MM.1S (cell line): ENCODE measurements at regions not wholly inside any gene's neighbourhood (a gene's known extent, or its start where the extent isn't known, plus 50 kb on each side); places are given as distances from the start of the nearest gene placed in this dataset.

ENCODE experiments used
- EZH2 ChIP-seq: fragments of 300-600 bp; sonication (generic); optimal IDR thresholded peaks from 2 replicates; pipeline ENCODE3; 2017; ENCODE audit warnings: low read depth, mild to moderate bottlenecking, antibody characterized with exemption, low read length, mixed read lengths
- TF ChIP-seq, protein P1 (sequence below): fragments of 300-600 bp; sonication (generic); IDR thresholded peaks from 2 replicates; pipeline ENCODE4 v1.5.1; 2016; ENCODE audit warnings: antibody characterized with exemption, low read length, mixed read lengths

DNA sequence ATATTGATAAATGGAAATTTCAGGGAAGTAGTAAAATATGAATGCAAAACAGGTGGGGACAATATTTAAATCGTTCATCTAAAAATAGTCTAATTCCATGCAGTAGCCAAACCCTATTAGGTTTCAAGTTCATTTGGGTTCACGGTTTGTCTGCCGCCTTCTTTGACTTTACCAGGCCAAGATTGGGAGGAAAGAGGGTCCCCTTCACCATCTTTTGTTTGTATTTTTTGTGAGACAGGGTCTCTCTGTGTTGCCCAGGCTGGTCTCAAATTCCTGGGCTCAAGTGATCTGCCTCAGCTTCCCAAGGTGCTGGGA lies 98.5 kb upstream of the ATL2 start:
- TF ChIP-seq, protein P1, sequence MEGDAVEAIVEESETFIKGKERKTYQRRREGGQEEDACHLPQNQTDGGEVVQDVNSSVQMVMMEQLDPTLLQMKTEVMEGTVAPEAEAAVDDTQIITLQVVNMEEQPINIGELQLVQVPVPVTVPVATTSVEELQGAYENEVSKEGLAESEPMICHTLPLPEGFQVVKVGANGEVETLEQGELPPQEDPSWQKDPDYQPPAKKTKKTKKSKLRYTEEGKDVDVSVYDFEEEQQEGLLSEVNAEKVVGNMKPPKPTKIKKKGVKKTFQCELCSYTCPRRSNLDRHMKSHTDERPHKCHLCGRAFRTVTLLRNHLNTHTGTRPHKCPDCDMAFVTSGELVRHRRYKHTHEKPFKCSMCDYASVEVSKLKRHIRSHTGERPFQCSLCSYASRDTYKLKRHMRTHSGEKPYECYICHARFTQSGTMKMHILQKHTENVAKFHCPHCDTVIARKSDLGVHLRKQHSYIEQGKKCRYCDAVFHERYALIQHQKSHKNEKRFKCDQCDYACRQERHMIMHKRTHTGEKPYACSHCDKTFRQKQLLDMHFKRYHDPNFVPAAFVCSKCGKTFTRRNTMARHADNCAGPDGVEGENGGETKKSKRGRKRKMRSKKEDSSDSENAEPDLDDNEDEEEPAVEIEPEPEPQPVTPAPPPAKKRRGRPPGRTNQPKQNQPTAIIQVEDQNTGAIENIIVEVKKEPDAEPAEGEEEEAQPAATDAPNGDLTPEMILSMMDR, result no peak
- TF ChIP-seq EZH2, result no peak
